IMR-90 (cell line): ENCODE measurements at regions not wholly inside any gene's neighbourhood (a gene's known extent, or its start where the extent isn't known, plus 50 kb on each side); places are given as distances from the start of the nearest gene placed in this dataset.

Source experiments
- ATAC-seq: fragments of 200-7000 bp; cut with Tn5 transposase; 2 replicates; pipeline ENCODE4 v1.9.1; 2020; ENCODE audit warnings: low read depth, mild to moderate bottlenecking, moderate library complexity
- BruUV-seq: library from RNA; stranded (reverse); fragments of 400-500 nt; replicated peaks from 2 replicates; lab custom pipeline; 2021; lab: Mats Ljungman, UMichigan
- CTCF ChIA-PET: fragments of 300-600 bp; formaldehyde crosslinking; extraction: SDS; loops from one replicate; lab custom pipeline; 2021; ENCODE audit warnings: antibody characterized with exemption; lab: Yijun Ruan, JAX
- POLR2A ChIA-PET: fragments of 300-600 bp; sonication (Branson Sonifier 250); formaldehyde crosslinking; loops from one replicate; lab custom pipeline; 2022; ENCODE audit warnings: antibody characterized with exemption; ENCODE audit not compliant: unreplicated experiment; lab: Charles Lee
- DNase-seq: peaks from one replicate; pipeline ENCODE4 v3.0.0; 2013
- H2AFZ ChIP-seq: replicated peaks from 2 replicates; pipeline ENCODE3; 2013; ENCODE audit warnings: low read length, mild to moderate bottlenecking; ENCODE audit not compliant: poor library complexity
- H2AK5ac ChIP-seq: 2 replicates; pipeline ENCODE4 v1.6.1; 2013; ENCODE audit warnings: low read depth, low read length, inconsistent platforms
- H2AK9ac ChIP-seq: replicated peaks from 2 replicates; pipeline ENCODE3; 2013; ENCODE audit warnings: mild to moderate bottlenecking, low read depth, low read length, moderate library complexity; ENCODE audit not compliant: poor library complexity
- H2BK120ac ChIP-seq: 2 replicates; pipeline ENCODE4 v1.6.1; 2013; ENCODE audit warnings: low read depth, low read length, inconsistent platforms
- H2BK15ac ChIP-seq: 3 replicates; pipeline ENCODE4 v1.6.1; 2013; ENCODE audit warnings: low read depth, low read length, inconsistent platforms
- H2BK20ac ChIP-seq: 2 replicates; pipeline ENCODE4 v1.6.1; 2013; ENCODE audit warnings: low read depth, mild to moderate bottlenecking, inconsistent platforms, low read length, moderate library complexity
- H2BK5ac ChIP-seq: 2 replicates; pipeline ENCODE4 v1.6.1; 2013; ENCODE audit warnings: mild to moderate bottlenecking, low read depth, low read length, inconsistent platforms; ENCODE audit not compliant: poor library complexity, severe bottlenecking
- H3K14ac ChIP-seq: replicated peaks from 2 replicates; pipeline ENCODE4 v1.6.1; 2013; ENCODE audit warnings: low read depth, low read length, inconsistent platforms
- H3K18ac ChIP-seq: 2 replicates; pipeline ENCODE4 v1.6.1; 2013; ENCODE audit warnings: low read depth, low read length, control low read depth
- H3K23ac ChIP-seq: 2 replicates; pipeline ENCODE4 v1.6.1; 2013; ENCODE audit warnings: low read depth, low read length, inconsistent platforms
- H3K27ac ChIP-seq: 2 replicates; pipeline ENCODE4 v1.5.1; 2013; ENCODE audit warnings: mild to moderate bottlenecking, control low read depth, low read length; ENCODE audit not compliant: insufficient read depth
- H3K27me3 ChIP-seq: 2 replicates; pipeline ENCODE4 v1.6.1; 2013; ENCODE audit warnings: low read length; ENCODE audit not compliant: control insufficient read depth, insufficient read depth
- H3K36me3 ChIP-seq: 2 replicates; pipeline ENCODE4 v1.6.1; 2013; ENCODE audit warnings: low read length, mixed read lengths; ENCODE audit not compliant: control insufficient read depth, insufficient read depth
- H3K4ac ChIP-seq: 2 replicates; pipeline ENCODE4 v1.6.1; 2013; ENCODE audit warnings: low read depth, low read length, inconsistent platforms
- H3K4me1 ChIP-seq: 2 replicates; pipeline ENCODE4 v1.6.1; 2013; ENCODE audit warnings: low read length, mixed read lengths; ENCODE audit not compliant: control insufficient read depth, insufficient read depth
- H3K4me2 ChIP-seq: 2 replicates; pipeline ENCODE4 v1.6.1; 2013; ENCODE audit warnings: low read depth, mild to moderate bottlenecking, control low read depth, low read length, moderate library complexity
- H3K4me3 ChIP-seq: 2 replicates; pipeline ENCODE4 v1.5.1; 2013; ENCODE audit warnings: low read depth, mild to moderate bottlenecking, control low read depth, low read length, moderate library complexity; ENCODE audit not compliant: insufficient read depth
- H3K56ac ChIP-seq: 2 replicates; pipeline ENCODE4 v1.6.1; 2013; ENCODE audit warnings: low read length, inconsistent platforms; ENCODE audit not compliant: insufficient read depth; ENCODE audit errors: extremely low read depth
- H3K79me1 ChIP-seq, 2 experiments: 2 replicates each; pipeline ENCODE4 v1.6.1; 2013; ENCODE audit warnings: low read length in 2 of 2, inconsistent platforms in 1 of 2, low read depth in 1 of 2
- H3K9ac ChIP-seq: 2 replicates; pipeline ENCODE4 v1.6.1; 2013; ENCODE audit warnings: low read depth, low read length, control low read depth
- H3K9me1 ChIP-seq: 2 replicates; pipeline ENCODE4 v1.6.1; 2013; ENCODE audit warnings: low read length, inconsistent platforms; ENCODE audit not compliant: insufficient read depth
- H3K9me3 ChIP-seq: 2 replicates; pipeline ENCODE4 v1.6.1; 2013; ENCODE audit warnings: low read length; ENCODE audit not compliant: control insufficient read depth, insufficient read depth
- H4K20me1 ChIP-seq: 2 replicates; pipeline ENCODE4 v1.6.1; 2013; ENCODE audit warnings: low read length, inconsistent platforms; ENCODE audit not compliant: insufficient read depth
- H4K5ac ChIP-seq: 2 replicates; pipeline ENCODE4 v1.6.1; 2013; ENCODE audit warnings: mild to moderate bottlenecking, low read depth, low read length, control low read depth
- H4K8ac ChIP-seq, 2 experiments: 2 replicates each; pipeline ENCODE4 v1.6.1; 2013; ENCODE audit warnings: low read depth in 2 of 2, low read length in 2 of 2, control low read depth in 1 of 2, inconsistent platforms in 1 of 2
- H4K91ac ChIP-seq: 2 replicates; pipeline ENCODE4 v1.6.1; 2013; ENCODE audit warnings: low read depth, low read length, inconsistent platforms; ENCODE audit not compliant: insufficient read depth
- CHD1 ChIP-seq: IDR thresholded peaks from 2 replicates; pipeline ENCODE4 v1.6.1; 2012; ENCODE audit warnings: low read depth, low read length, improper control_type of control experiment
- CTCF ChIP-seq: conservative IDR thresholded peaks from 2 replicates; pipeline ENCODE4 v1.5.1; 2012; ENCODE audit warnings: mild to moderate bottlenecking, low read depth, low read length, improper control_type of control experiment
- POLR2A ChIP-seq: IDR thresholded peaks from 2 replicates; pipeline ENCODE4 v1.6.1; 2012; ENCODE audit warnings: mild to moderate bottlenecking, low read depth, low read length
- WGBS, 2 experiments: methylation state at CpG; one replicate each; pipeline versions ENCODE4 v1.1.5 to v1.1.7; 2013; ENCODE audit warnings: missing lambda C conversion rate in 2 of 2; ENCODE audit not compliant: insufficient read length in 1 of 2; ENCODE audit errors: extremely low coverage in 2 of 2; 5-methylcytosine and 5-hydroxymethylcytosine counted together
- dilution Hi-C: fragments of 300-500 bp; cut with HindIII; formaldehyde crosslinking; loops from one replicate; pipeline ENCODE4 v1.14.3; 2018; ENCODE audit warnings: low sequenced_read_pairs; ENCODE audit not compliant: unreplicated experiment
- in situ Hi-C: fragments of 300-500 bp; cut with MboI; formaldehyde crosslinking; loops from 3 replicates; pipeline ENCODE4 v1.14.3; 2019; ENCODE audit warnings: low sequenced_read_pairs, inconsistent platforms, mixed read lengths
- intact Hi-C: fragments of 100-400 bp; cut with micrococcal nuclease; formaldehyde crosslinking; loops from 2 replicates; pipeline ENCODE4 v1.10.0; 2022

GRCh38 chr11:15577519-15577918 lies 462.8 kb downstream of the INSC start:
- in situ Hi-C loops (no loop called here), dilution Hi-C loops (no loop called here), intact Hi-C loops (no loop called here)
- Histone ChIP-seq H4K5ac (no peak overlapping the region), H3K18ac (no peak overlapping the region), H3K27me3 (no peaks in the 10 kb centered on the region), H3K36me3 (no peaks in the 10 kb centered on the region), H2BK5ac (no peak overlapping the region), H2BK15ac (no peak overlapping the region), H3K4ac (no peak overlapping the region), H2AFZ (no peak overlapping the region), H4K20me1 (no peaks in the 10 kb centered on the region), H3K9ac (no peak overlapping the region), H2AK9ac (no peak overlapping the region), H4K91ac (no peak overlapping the region), H2BK120ac (no peak overlapping the region), H3K56ac (no peak overlapping the region), H3K4me3 (no peak overlapping the region), H2BK20ac (no peak overlapping the region), H3K14ac (no peak overlapping the region), H3K4me2 (no peak overlapping the region), H3K9me3 (no peaks in the 10 kb centered on the region), H3K23ac (no peak overlapping the region), H4K8ac (no peak overlapping the region), H3K79me1 (no peaks in the 10 kb centered on the region), H2AK5ac (no peak overlapping the region), H3K4me1 (no peaks in the 10 kb centered on the region), H3K27ac (no peak overlapping the region), H3K9me1 (no peaks in the 10 kb centered on the region)
- DNase-seq (no peak), ATAC-seq (no peak)
- POLR2A ChIA-PET, result no interaction called here
- no CpG with 5 or more reads among the region's 2 CpGs for WGBS, 2 experiments
- BruUV-seq, result no TSS peak
- CTCF ChIA-PET, result no interaction called here
- TF ChIP-seq POLR2A (no peak), CHD1 (no peak), CTCF (no peak)
